ENCODE measurements at regions not wholly inside any gene's neighbourhood (a gene's known extent, or its start where the extent isn't known, plus 50 kb on each side); places are given as distances from the start of the nearest gene placed in this dataset.

DNA sequence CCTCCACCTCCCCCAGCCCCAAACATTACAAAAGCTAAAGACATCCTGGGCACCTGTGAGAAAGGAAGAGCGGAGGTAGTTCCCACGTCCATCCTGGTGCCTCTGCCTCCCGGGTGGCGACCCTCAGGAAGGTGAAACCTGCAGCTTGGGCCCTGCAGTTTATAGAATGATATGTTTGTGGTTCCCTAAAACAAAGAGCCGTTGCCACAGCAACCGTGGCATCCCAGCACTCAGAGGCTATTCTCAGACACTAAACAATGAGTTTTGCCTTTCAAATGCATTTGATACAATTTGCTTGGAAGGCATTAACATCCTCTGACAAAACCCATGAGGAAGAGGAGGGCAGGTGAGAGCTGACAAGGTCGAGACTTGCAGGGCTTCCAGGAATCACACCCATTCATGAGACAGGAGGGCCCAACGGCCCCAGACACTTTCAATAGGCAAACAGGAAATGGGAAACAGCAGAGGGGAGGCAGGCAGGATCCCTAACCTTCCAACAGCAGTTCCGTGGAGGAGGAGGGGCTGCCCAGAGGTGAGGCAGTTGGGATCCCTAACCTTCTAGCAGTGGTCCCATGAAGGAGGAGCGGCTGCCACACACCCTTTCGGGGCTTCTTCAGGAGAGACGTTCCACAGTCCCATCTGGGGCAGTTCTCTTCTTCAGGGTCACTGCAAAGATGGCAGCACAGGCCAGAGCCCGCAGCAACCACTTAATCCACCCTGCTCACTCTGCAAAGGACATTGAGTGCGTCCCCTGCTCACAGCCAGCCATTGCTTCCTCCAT lies 379.2 kb downstream of the SHANK2 start:
- no peak for DNase-seq (ENCODE audit: low spot score)

DNA sequence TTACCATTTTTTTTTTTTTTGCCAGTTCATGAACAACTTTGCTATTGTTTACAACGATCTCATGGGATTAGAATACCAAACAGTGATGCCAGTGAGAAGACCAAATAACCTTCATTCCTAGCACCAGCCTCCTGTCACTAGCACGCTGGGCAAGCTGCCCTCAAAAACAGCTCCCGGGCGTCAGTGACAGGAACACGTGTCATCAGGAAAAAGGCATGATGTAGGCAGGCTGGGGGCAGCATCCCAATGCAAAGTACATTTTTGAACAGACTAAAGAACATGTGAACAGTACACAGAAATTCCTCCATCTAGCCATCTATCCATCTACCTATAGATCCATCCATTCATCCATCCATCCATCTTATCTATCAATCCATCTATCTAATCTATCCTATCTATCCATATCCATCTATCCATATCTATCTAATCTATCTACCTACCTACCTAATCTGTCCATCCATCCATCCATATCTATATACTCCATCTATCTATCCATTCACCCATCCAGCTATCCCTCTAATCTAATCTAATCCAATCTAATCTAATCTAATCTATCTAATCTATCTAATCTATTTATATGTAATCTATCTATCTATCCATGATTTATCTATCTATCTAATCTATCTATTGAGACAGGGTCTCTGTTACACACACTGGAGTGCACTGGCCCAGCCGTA lies 378.5 kb downstream of the SHANK2 start:
- DNase-seq (ENCODE audit: low spot score), result no peak

DNA sequence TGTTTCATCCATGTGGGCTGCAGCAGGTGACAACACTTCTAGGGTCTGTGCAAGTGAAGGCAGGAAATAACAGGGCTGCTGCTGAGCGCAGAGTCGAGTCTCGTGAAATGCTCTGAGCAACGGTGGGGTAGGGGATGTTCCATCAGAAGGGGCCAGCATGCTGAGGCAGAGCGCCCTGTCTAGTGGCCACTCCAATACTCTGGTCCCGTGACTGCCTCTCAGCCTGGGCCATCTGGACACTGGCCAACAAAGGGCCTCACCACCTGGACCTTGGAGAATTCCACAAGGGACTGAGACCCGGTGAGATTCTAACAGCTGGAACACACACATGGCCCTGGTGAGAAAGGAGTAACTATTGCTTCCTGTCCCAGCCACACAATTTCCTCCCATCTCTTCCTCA lies 375.7 kb downstream of the SHANK2 start:
- DNase-seq (ENCODE audit: low spot score), result no peak

DNA sequence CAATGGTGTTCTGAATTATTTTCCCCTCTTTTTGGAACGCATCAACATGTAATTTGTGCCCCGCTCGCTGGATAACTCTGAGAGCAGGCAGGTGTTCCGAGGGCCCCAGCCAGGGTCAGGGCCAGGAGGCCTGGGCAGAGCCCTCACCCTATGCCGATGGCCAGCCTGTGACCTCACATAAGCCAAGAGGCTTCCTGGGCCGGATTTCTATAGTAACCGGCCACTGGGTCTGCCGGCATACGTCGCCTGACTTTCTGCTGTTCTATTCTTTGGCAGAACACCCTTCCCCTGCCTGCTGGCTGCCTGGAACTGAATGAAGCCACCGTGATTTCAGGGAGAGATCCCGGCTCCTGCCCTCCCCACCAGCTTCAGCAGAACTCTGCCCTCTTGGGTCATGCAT lies 375.2 kb downstream of the SHANK2 start:
- DNase-seq (ENCODE audit: low spot score), result no peak

DNA sequence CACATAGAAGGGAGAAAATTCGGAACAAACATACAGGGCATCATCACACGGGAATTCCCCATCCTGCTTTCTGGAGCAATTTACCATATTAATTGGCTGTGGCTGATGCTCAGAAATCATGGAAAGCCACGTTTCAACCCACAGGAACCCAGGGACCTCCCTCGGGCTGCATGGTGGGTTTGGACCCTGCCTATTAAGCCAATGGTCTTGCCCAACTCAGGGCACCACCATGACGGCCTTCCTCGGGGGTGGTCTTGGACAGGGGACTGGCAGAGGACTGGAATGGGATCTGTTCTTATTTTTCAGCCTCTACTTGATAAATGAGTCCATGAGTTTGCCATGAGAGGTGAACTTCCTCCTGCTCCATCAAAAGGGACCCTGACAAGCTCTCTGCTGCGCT lies 374.0 kb downstream of the SHANK2 start:
- DNase-seq (ENCODE audit: low spot score), result no peak

GRCh38 chr11:70879601-70880285 lies 372.6 kb downstream of the SHANK2 start:
- no peak for DNase-seq (ENCODE audit: low spot score)

GRCh38 chr11:70880416-70880815 lies 372.0 kb downstream of the SHANK2 start:
- DNase-seq (ENCODE audit: low spot score), result no peak

- no peak for DNase-seq (ENCODE audit: low spot score)
Observed at GRCh38 chr11:70881948-70882715, 370.2 kb downstream of the SHANK2 start.

DNA sequence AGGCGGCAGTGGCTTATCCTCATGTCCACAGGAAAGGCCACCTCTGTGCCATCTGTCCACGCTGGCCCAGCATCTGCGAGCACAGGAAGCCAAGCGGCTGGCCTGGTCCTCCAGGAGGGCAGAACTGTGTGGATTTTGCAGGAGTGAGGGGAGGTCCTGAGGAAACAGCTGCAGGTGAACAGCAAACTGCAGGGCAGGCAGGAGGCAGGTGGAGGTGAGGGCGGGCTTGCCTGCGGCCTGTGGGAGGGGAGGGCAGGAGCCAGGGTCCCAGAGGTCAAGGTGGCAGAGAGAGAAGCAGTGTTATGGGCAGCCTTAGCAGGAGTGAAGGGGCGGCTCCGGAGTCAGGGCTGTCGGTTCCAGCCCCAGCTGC lies 369.7 kb downstream of the SHANK2 start:
- DNase-seq (ENCODE audit: low spot score), result no peak

GRCh38 chr11:70883323-70883940 lies 368.9 kb downstream of the SHANK2 start:
- DNase-seq (ENCODE audit: low spot score), result no peak

DNA sequence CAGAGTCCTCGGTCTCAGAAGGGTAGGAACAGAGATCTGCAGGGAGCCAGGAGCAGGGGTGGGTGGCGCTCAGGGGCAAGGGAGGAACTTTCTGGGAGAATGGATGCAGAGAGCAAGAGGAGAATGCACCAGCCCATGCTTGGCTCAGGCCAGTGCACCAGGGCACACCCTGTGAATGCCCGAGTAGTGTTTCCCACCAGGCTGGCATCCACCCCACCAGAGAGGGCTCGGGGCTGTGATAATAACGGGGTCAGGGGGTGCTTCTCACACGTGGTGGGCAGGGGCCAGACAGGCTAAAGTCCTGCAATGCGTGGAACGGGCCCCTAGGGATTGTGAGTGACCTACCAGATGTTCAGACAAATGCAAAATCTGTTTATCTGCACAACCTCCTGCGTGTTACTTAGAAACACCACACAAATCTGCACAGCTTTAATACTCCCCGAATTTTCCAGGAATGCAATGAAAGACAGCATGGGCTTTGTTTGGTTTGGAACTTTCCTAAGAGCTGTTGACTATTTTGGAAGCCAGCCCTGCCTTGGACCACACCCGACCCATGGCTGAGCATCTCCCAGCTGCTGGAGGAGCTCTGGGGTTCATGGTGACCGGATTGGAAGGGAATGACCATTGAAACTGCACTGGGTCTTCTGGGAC lies 368.3 kb downstream of the SHANK2 start:
- DNase-seq (ENCODE audit: low spot score), result no peak

DNA sequence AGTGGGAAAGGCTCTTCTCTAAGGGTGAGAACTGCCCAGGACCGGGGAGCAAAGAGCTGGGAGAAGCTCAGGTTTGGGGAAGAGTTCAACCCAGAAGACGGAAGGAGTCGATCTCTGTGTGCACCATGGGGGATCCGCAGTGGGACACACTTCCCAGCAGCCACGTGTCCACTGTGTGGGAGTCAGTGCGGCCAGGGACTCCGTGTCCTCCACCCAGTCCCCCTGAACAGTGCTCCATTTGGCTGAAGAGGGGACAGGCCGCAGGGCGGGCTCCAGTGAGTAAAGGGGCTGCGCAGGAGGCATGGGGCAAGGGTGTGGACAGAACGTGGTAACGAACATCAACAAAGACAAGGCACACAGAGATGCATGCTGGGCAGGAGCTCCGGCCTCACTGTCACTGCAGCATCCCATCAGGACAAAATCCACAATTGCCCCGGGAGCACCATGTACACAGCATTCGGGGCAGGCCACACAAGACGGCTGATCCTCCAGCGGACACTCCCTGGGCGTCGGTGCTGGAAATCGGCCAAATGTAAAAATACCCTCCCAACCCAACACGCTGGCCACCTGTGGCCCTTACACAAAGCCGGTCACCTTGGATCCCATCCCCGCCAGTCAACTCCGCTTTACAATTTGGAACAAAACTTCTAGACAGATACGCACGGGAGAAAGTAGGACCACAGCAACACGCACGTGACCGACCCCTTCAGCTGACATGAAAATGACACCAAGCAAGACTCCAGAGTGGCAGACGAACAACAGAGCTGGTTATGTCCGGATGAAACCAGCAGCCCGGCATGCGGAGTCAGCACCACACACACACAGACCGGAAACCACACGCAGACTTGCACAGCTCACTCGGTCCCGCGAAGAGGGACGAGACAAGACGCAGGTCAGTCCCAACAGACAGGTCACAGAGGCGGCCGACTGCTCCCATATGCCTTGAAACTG lies 366.8 kb downstream of the SHANK2 start:
- DNase-seq (ENCODE audit: low spot score), result no peak

GRCh38 chr11:70886256-70886655 lies 366.1 kb downstream of the SHANK2 start:
- DNase-seq (ENCODE audit: low spot score), result no peak

DNA sequence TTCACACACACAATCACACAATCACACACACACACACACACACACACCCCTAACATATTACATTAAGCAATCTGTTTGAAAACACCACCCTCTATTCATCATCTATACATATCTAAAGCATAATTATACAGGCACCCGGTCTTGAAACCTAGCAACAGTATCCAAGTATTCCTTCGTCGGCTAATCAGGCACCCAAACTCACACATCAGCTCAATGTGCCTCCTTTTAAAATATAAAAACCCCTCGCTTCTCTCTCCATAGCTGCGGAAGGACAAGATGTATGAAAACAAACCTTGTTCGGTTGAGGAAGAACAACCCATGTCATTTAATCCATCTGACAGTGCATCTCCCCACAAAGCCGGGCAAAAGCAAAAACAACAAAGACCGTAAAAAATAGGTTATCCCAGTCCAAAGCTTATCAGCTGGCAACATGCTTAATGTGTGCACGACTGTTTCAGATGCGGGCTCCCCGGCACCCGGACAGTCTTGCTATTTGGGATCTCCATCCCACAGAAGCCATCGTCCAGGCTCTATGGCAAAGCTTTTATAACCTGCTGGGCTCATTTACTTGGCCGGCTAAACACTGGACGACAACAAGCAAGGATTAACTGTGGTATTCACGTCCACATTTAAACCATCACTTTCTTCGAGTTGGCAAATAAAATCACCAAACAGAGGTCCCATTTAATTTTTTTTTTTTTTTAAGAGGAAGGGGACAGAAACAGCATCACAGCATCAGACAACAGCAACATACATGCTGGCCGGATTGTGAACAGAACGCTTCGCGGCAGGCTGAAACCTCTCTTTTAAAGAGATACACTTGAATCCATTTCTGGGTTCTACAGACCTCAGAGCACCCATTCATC lies 365.5 kb downstream of the SHANK2 start:
- no peak for DNase-seq (ENCODE audit: low spot score)

- DNase-seq (ENCODE audit: low spot score), result no peak
Observed at GRCh38 chr11:70887542-70887827, 364.9 kb downstream of the SHANK2 start.

GRCh38 chr11:70888061-70888460 lies 364.3 kb downstream of the SHANK2 start:
- DNase-seq (ENCODE audit: low spot score), result no peak

DNA sequence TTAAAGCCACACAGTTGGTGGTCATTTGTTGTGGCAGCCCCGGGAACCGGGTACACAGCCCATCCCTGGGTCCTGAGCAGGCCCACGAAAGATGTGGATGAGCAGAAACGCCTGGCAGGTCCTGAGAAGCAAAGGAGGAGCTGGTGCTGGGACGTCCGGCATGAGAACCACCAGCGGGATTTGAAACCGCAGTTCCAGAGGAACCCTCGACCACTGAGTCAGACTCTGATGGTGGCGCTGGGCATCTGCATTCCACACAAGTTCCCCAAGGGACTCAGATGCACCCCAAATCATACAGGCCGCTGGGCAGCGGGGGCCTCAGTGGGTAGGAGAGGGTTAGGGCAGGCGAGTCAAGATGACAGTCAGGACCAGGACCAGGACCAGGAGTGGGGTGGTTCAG lies 363.0 kb downstream of the SHANK2 start:
- no peak for DNase-seq (ENCODE audit: low spot score)

- DNase-seq (ENCODE audit: low spot score), result no peak
Observed at GRCh38 chr11:70891844-70892380, 360.5 kb downstream of the SHANK2 start.

- no peak for DNase-seq (ENCODE audit: low spot score)
Observed at GRCh38 chr11:70892889-70893288, 359.5 kb downstream of the SHANK2 start.

Measured in ecto neural progenitor cell (in vitro differentiated cells).